Panc1 (cell line): ENCODE measurements at regions not wholly inside any gene's neighbourhood (a gene's known extent, or its start where the extent isn't known, plus 50 kb on each side); places are given as distances from the start of the nearest gene placed in this dataset.

Experiments used
- ATAC-seq: fragments of 200-7000 bp; cut with Tn5 transposase; 2 replicates; pipeline ENCODE4 v1.9.1; 2020; ENCODE audit warnings: mild to moderate bottlenecking, moderate library complexity
- BruUV-seq: library from RNA; stranded (reverse); fragments of 400-500 nt; replicated peaks from 2 replicates; lab custom pipeline; 2021; lab: Mats Ljungman, UMichigan
- CTCF ChIA-PET: fragments of 300-600 bp; sonication (Branson Sonifier 250); formaldehyde crosslinking; loops from one replicate; lab custom pipeline; 2022; ENCODE audit warnings: antibody characterized with exemption; lab: Charles Lee
- POLR2A ChIA-PET: fragments of 300-600 bp; sonication (Branson Sonifier 250); formaldehyde crosslinking; loops from one replicate; lab custom pipeline; 2022; ENCODE audit warnings: antibody characterized with exemption; lab: Charles Lee
- DNase-seq: peaks from one replicate; pipeline ENCODE4 v3.0.0-alpha.2; 2010; ENCODE audit warnings: low read depth, low spot score
- H3K27ac ChIP-seq: 2 replicates; pipeline ENCODE4 v1.5.1; 2011; ENCODE audit warnings: mild to moderate bottlenecking, low read length, inconsistent platforms
- H3K27me3 ChIP-seq: fragments of 200-500 bp; sonication (Bioruptor generic); 2 replicates; pipeline ENCODE4 v1.6.0; 2014; ENCODE audit warnings: low read length, inconsistent platforms; ENCODE audit not compliant: control insufficient read depth, insufficient read depth
- H3K36me3 ChIP-seq: fragments of 200-500 bp; sonication (Bioruptor generic); 2 replicates; pipeline ENCODE4 v1.5.1; 2014; ENCODE audit warnings: inconsistent platforms, mild to moderate bottlenecking, low read length, moderate library complexity; ENCODE audit not compliant: control insufficient read depth, insufficient read depth
- H3K4me1 ChIP-seq: 2 replicates; pipeline ENCODE4 v1.5.1; 2011; ENCODE audit warnings: inconsistent platforms, mild to moderate bottlenecking, low read length, moderate library complexity; ENCODE audit not compliant: control insufficient read depth, insufficient read depth
- H3K4me3 ChIP-seq, 2 experiments: 2 replicates each; pipeline ENCODE4 v1.5.1; 2011 to 2012; ENCODE audit warnings: low read depth in 2 of 2, low read length in 2 of 2, mild to moderate bottlenecking in 2 of 2, inconsistent platforms in 1 of 2, moderate library complexity in 1 of 2
- H3K9me3 ChIP-seq: fragments of 200-500 bp; sonication (Bioruptor generic); 2 replicates; pipeline ENCODE4 v1.5.1; 2014; ENCODE audit warnings: low read depth, mild to moderate bottlenecking, inconsistent platforms, low read length, moderate library complexity; ENCODE audit not compliant: control insufficient read depth, insufficient read depth
- POLR2AphosphoS5 ChIP-seq: IDR thresholded peaks from 2 replicates; pipeline ENCODE4 v1.6.1; 2012; ENCODE audit warnings: mild to moderate bottlenecking, low read depth, low read length, moderate library complexity
- SIN3A ChIP-seq: IDR thresholded peaks from 2 replicates; pipeline ENCODE4 v1.6.1; 2012; ENCODE audit warnings: low read depth, mild to moderate bottlenecking, low read length, moderate library complexity, borderline replicate concordance; ENCODE audit not compliant: insufficient read depth
- TCF7L2 ChIP-seq: IDR thresholded peaks from 2 replicates; pipeline ENCODE4 v1.6.1; 2011; ENCODE audit warnings: mild to moderate bottlenecking, low read depth, low read length, inconsistent platforms
- in situ Hi-C: cut with HindIII; loops from 2 replicates; pipeline ENCODE4 v1.10.0; 2016; ENCODE audit warnings: low sequenced_read_pairs, low pct_unique_long_range_greater_than_20kb
- intact Hi-C: fragments of 100-400 bp; cut with micrococcal nuclease; formaldehyde crosslinking; loops from one replicate; pipeline ENCODE4 v1.10.0; 2022; ENCODE audit not compliant: unreplicated experiment
- TF ChIP-seq, protein P1 (sequence below), 2 experiments: IDR thresholded peaks; 2 replicates each; pipeline ENCODE4 v1.6.1; 2011 to 2012; ENCODE audit warnings: low read depth in 2 of 2, control low read depth in 1 of 2, low read length in 1 of 2, mild to moderate bottlenecking in 1 of 2, moderate library complexity in 1 of 2; ENCODE audit not compliant: insufficient read depth in 1 of 2
- TF ChIP-seq, protein P2 (sequence below): fragments of 450-650 bp; IDR thresholded peaks from 2 replicates; pipeline ENCODE4 v1.5.1; 2017; ENCODE audit warnings: mild to moderate bottlenecking

DNA sequence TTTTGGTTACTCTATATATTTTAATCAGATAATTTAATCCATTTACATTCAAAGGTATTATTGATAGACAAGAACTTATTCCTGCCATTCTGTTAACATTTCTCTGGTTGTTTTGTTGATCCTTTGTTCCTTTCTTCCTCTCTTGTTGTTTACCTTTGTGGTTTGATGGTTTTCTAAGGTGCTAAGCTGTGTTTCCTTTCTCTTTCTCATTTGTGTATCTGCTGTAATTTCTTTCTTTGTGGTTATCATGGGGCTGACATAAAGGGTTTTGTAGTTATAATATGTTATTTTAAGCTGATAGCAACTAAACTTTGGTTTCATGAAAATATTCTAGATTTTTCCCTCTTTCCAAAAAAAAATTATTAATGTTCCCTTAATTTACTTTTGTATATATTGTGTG, 179.2 kb downstream of the NDUFA10 start:
- H3K4me3 ChIP-seq: no peak overlapping the region
- POLR2A ChIA-PET: interaction anchor here (0.6 kb wide), 1 partner anchor 153 kb away, joined by 5 read pairs; no protein-coding TSS in a partner anchor
- in situ Hi-C loops: no loop called here

DNA sequence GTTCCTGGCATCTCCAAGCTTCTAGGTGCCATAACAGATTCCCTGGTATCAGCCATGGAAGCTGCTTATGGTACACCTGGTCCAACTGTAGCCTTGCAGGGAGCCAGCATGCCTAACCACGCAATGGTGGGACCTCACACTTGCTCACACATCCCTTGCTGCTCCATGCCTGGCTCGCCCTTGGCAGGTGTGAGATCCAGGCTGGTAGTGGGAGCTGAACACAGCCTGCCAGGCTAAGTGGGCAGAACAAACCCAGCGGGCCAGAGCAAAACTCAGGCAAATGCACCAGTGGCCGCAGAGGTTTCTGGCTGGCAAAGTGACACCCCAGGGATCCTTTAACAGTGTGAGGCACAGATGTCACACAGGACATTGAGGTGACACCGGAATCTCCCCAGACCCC, 185.8 kb downstream of the NDUFA10 start:
- CTCF ChIA-PET: no interaction called here
- BruUV-seq: no TSS peak

More for the DNA sequence above, 179.2 kb downstream of the NDUFA10 start:
- Histone ChIP-seq H3K27me3 (no peaks in the 10 kb centered on the region), H3K4me1 (no peaks in the 10 kb centered on the region), H3K36me3 (no peaks in the 10 kb centered on the region), H3K27ac (no peak overlapping the region), H3K9me3 (no peaks in the 10 kb centered on the region)
- intact Hi-C loops: no loop called here
- no TSS peak for BruUV-seq
- CTCF ChIA-PET: no interaction called here
- no peak for TF ChIP-seq POLR2AphosphoS5
- ATAC-seq (no peak), DNase-seq (no peak)

More for the DNA sequence above, 185.8 kb downstream of the NDUFA10 start:
- POLR2A ChIA-PET: no interaction called here
- Histone ChIP-seq H3K27me3 (peaks cover 3% of the 10 kb centered on the region; the same call in 1 of the 2 replicates), H3K27ac (no peak overlapping the region), H3K4me1 (no peaks in the 10 kb centered on the region), H3K9me3 (no peaks in the 10 kb centered on the region), H3K4me3 (no peak overlapping the region), H3K36me3 (no peaks in the 10 kb centered on the region)
- in situ Hi-C loops (no loop called here), intact Hi-C loops (no loop called here)
- TF ChIP-seq POLR2AphosphoS5 (no peak), TCF7L2 (no peak), SIN3A (no peak)
- TF ChIP-seq, protein P1, sequence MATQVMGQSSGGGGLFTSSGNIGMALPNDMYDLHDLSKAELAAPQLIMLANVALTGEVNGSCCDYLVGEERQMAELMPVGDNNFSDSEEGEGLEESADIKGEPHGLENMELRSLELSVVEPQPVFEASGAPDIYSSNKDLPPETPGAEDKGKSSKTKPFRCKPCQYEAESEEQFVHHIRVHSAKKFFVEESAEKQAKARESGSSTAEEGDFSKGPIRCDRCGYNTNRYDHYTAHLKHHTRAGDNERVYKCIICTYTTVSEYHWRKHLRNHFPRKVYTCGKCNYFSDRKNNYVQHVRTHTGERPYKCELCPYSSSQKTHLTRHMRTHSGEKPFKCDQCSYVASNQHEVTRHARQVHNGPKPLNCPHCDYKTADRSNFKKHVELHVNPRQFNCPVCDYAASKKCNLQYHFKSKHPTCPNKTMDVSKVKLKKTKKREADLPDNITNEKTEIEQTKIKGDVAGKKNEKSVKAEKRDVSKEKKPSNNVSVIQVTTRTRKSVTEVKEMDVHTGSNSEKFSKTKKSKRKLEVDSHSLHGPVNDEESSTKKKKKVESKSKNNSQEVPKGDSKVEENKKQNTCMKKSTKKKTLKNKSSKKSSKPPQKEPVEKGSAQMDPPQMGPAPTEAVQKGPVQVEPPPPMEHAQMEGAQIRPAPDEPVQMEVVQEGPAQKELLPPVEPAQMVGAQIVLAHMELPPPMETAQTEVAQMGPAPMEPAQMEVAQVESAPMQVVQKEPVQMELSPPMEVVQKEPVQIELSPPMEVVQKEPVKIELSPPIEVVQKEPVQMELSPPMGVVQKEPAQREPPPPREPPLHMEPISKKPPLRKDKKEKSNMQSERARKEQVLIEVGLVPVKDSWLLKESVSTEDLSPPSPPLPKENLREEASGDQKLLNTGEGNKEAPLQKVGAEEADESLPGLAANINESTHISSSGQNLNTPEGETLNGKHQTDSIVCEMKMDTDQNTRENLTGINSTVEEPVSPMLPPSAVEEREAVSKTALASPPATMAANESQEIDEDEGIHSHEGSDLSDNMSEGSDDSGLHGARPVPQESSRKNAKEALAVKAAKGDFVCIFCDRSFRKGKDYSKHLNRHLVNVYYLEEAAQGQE (IDR thresholded peaks at IDR 0.05; ENCODE audit: insufficient read depth in 1 of 2, low read depth in 2 of 2, low read length in 1 of 2): no peak
- TF ChIP-seq, protein P2, sequence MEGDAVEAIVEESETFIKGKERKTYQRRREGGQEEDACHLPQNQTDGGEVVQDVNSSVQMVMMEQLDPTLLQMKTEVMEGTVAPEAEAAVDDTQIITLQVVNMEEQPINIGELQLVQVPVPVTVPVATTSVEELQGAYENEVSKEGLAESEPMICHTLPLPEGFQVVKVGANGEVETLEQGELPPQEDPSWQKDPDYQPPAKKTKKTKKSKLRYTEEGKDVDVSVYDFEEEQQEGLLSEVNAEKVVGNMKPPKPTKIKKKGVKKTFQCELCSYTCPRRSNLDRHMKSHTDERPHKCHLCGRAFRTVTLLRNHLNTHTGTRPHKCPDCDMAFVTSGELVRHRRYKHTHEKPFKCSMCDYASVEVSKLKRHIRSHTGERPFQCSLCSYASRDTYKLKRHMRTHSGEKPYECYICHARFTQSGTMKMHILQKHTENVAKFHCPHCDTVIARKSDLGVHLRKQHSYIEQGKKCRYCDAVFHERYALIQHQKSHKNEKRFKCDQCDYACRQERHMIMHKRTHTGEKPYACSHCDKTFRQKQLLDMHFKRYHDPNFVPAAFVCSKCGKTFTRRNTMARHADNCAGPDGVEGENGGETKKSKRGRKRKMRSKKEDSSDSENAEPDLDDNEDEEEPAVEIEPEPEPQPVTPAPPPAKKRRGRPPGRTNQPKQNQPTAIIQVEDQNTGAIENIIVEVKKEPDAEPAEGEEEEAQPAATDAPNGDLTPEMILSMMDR: no peak
- DNase-seq (no peak), ATAC-seq (no peak)
